ENCODE measurements at regions not wholly inside any gene's neighbourhood (a gene's known extent, or its start where the extent isn't known, plus 50 kb on each side); places are given as distances from the start of the nearest gene placed in this dataset.

DNA sequence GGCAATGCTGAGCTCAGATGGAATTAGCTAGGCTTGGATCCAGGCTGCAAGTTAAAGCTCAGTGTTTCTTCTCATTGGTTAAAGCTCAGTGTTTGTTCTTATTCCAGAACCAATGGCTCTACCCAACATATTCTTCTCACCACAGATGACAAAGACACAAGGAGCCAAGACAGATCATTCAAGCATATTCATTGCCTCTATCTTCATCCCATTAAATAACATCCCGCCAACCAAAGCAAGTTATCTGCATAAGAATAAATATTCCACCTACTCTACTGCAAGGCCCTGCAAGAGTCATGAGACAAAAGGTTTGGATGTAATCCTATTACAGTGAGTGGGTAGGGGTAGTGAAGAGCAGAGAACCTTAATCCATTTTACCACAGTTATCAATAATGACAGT lies 766.5 kb downstream of the C4orf33 start:
- CTCF ChIA-PET: no interaction called here

More for the DNA sequence above, 766.5 kb downstream of the C4orf33 start:
- H3K14ac ChIP-seq (replicated peaks; ENCODE audit: low read depth, low read length): no peak overlapping the region
- no TSS peak for BruUV-seq (replicated peaks)
- POLR2A ChIA-PET (ENCODE audit: unreplicated experiment): no interaction called here
- no peak overlapping the region for H2BK120ac ChIP-seq (ENCODE audit: low read depth, low read length)
- H3K4me3 ChIP-seq (ENCODE audit: insufficient read depth, low read depth, low read length): no peak overlapping the region
- ATAC-seq (ENCODE audit: low read depth) (no peak), DNase-seq (no peak)
- intact Hi-C loops (cut with micrococcal nuclease) (no loop called here), in situ Hi-C loops (cut with MboI; ENCODE audit: low sequenced_read_pairs) (no loop called here), dilution Hi-C loops (cut with HindIII; ENCODE audit: low sequenced_read_pairs, unreplicated experiment) (no loop called here)
- H2AK5ac ChIP-seq (ENCODE audit: low read depth, low read length): no peak overlapping the region
- H3K36me3 ChIP-seq (ENCODE audit: control insufficient read depth, insufficient read depth, low read length): no peaks in the 10 kb centered on the region
- no peak overlapping the region for H3K27ac ChIP-seq (ENCODE audit: insufficient read depth, low read length)
- no peaks in the 10 kb centered on the region for H3K27me3 ChIP-seq (ENCODE audit: control insufficient read depth, insufficient read depth, low read length)
- H4K91ac ChIP-seq (ENCODE audit: insufficient read depth, low read depth, low read length): no peak overlapping the region
- H4K8ac ChIP-seq (ENCODE audit: low read depth in 2 of 2, low read length in 2 of 2): no peak overlapping the region
- peaks cover 2% of the 10 kb centered on the region; the same call in 1 of the 2 replicates for H3K9me3 ChIP-seq (ENCODE audit: control insufficient read depth, insufficient read depth, low read length)
- no peak overlapping the region for H3K18ac ChIP-seq (ENCODE audit: low read depth, low read length)
- H2BK15ac ChIP-seq (ENCODE audit: low read depth, low read length): no peak overlapping the region
- no peak overlapping the region for H3K9ac ChIP-seq (ENCODE audit: low read depth, low read length)
- no peaks in the 10 kb centered on the region for H3K9me1 ChIP-seq (ENCODE audit: insufficient read depth, low read length)
- no peak overlapping the region for H4K5ac ChIP-seq (ENCODE audit: low read depth, low read length)
- H2BK5ac ChIP-seq (ENCODE audit: low read depth, low read length, poor library complexity, severe bottlenecking): no peak overlapping the region
- no peak overlapping the region for H2AFZ ChIP-seq (replicated peaks; ENCODE audit: low read length, poor library complexity)
- H2BK20ac ChIP-seq (ENCODE audit: low read depth, low read length): no peak overlapping the region
- H3K79me1 ChIP-seq (ENCODE audit: low read depth in 1 of 2, low read length in 2 of 2): no peaks in the 10 kb centered on the region
- no peak overlapping the region for H3K56ac ChIP-seq (ENCODE audit: extremely low read depth, insufficient read depth, low read length)
- H3K23ac ChIP-seq (ENCODE audit: low read depth, low read length): no peak overlapping the region
- no peak overlapping the region for H2AK9ac ChIP-seq (replicated peaks; ENCODE audit: low read depth, low read length, poor library complexity)
- H4K20me1 ChIP-seq (ENCODE audit: insufficient read depth, low read length): no peaks in the 10 kb centered on the region
- WGBS, 2 experiments (ENCODE audit: extremely low coverage in 2 of 2, insufficient read length in 1 of 2): no CpG with 5 or more reads among the region's 1 CpG
- no peak overlapping the region for H3K4ac ChIP-seq (ENCODE audit: low read depth, low read length)
- TF ChIP-seq, protein P1, sequence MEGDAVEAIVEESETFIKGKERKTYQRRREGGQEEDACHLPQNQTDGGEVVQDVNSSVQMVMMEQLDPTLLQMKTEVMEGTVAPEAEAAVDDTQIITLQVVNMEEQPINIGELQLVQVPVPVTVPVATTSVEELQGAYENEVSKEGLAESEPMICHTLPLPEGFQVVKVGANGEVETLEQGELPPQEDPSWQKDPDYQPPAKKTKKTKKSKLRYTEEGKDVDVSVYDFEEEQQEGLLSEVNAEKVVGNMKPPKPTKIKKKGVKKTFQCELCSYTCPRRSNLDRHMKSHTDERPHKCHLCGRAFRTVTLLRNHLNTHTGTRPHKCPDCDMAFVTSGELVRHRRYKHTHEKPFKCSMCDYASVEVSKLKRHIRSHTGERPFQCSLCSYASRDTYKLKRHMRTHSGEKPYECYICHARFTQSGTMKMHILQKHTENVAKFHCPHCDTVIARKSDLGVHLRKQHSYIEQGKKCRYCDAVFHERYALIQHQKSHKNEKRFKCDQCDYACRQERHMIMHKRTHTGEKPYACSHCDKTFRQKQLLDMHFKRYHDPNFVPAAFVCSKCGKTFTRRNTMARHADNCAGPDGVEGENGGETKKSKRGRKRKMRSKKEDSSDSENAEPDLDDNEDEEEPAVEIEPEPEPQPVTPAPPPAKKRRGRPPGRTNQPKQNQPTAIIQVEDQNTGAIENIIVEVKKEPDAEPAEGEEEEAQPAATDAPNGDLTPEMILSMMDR (conservative IDR thresholded peaks at IDR 0.05; ENCODE audit: low read depth, low read length): no peak
- no peak for TF ChIP-seq MXI1 (IDR thresholded peaks at IDR 0.05; ENCODE audit: borderline replicate concordance, low read depth, low read length)
- no peak for TF ChIP-seq SMC3 (IDR thresholded peaks at IDR 0.05; ENCODE audit: low read depth, low read length)
- H3K4me2 ChIP-seq (ENCODE audit: low read depth, low read length): no peak overlapping the region
- no peaks in the 10 kb centered on the region for H3K4me1 ChIP-seq (ENCODE audit: control insufficient read depth, insufficient read depth, low read length)

All from IMR-90 (cell line).